K562 (cell line): ENCODE measurements at regions not wholly inside any gene's neighbourhood (a gene's known extent, or its start where the extent isn't known, plus 50 kb on each side); places are given as distances from the start of the nearest gene placed in this dataset.

Source experiments
- ATF4 ChIP-seq: fragments of 450-650 bp; formaldehyde crosslinking; IDR thresholded peaks from 2 replicates; pipeline ENCODE4 v1.4.0; 2022; ENCODE audit warnings: mild to moderate bottlenecking, moderate library complexity
- CUX1 ChIP-seq: fragments of 200-800 bp; sonication (Bioruptor generic); IDR thresholded peaks from 2 replicates; pipeline ENCODE4 v1.6.1; 2016; ENCODE audit warnings: missing genetic modification characterization, missing compliant biosample characterization
- NR4A1 ChIP-seq, 2 experiments: fragments of 250-450 bp in 1 of 2; fragments of 450-650 bp in 1 of 2; sonication (Bioruptor Pico) in 1 of 2; IDR thresholded peaks; 2 replicates each; pipeline versions ENCODE4 v1.4.0 to v1.6.1; 2016 to 2020; ENCODE audit warnings: mild to moderate bottlenecking in 2 of 2, missing compliant biosample characterization in 1 of 2, missing genetic modification characterization in 1 of 2, moderate library complexity in 1 of 2
- PBX2 ChIP-seq, 2 experiments: IDR thresholded peaks in 1 of 2; conservative IDR thresholded peaks in 1 of 2; 2 replicates each; pipeline ENCODE4 v1.6.1; 2016; ENCODE audit warnings: low read depth in 2 of 2, mild to moderate bottlenecking in 1 of 2, missing compliant biosample characterization in 1 of 2, missing genetic modification characterization in 1 of 2, moderate library complexity in 1 of 2
- TEAD1 ChIP-seq, 2 experiments: fragments of 450-650 bp in 1 of 2; sonication (generic) in 1 of 2; formaldehyde crosslinking; IDR thresholded peaks; 2 replicates each; pipeline versions ENCODE4 v1.4.0 to v1.8.0; 2020 to 2022; ENCODE audit warnings: mild to moderate bottlenecking in 2 of 2, missing genetic modification reagents in 1 of 2
- VEZF1 ChIP-seq: fragments of 200-800 bp; sonication (Bioruptor generic); IDR thresholded peaks from 2 replicates; pipeline ENCODE4 v1.6.1; 2017; ENCODE audit warnings: missing genetic modification characterization, missing compliant biosample characterization
- ZBTB17 ChIP-seq: fragments of 450-650 bp; formaldehyde crosslinking; IDR thresholded peaks from 2 replicates; pipeline ENCODE4 v1.4.0; 2020; ENCODE audit warnings: mild to moderate bottlenecking
- ZKSCAN8 ChIP-seq: fragments of 200-800 bp; sonication (Bioruptor generic); IDR thresholded peaks from 2 replicates; pipeline ENCODE4 v1.6.1; 2016; ENCODE audit warnings: missing genetic modification characterization, missing compliant biosample characterization
- ZNF395 ChIP-seq: fragments of 200-800 bp; sonication (Bioruptor generic); IDR thresholded peaks from 2 replicates; pipeline ENCODE4 v1.6.1; 2017; ENCODE audit warnings: missing genetic modification characterization, missing compliant biosample characterization
- ZNF644 ChIP-seq: fragments of 200-800 bp; sonication (Bioruptor generic); IDR thresholded peaks from 2 replicates; pipeline ENCODE4 v1.6.1; 2016; ENCODE audit warnings: low read depth, missing genetic modification characterization, missing compliant biosample characterization

GRCh38 chrX:52270453-52271116 is 85.9 kb downstream of the MAGED4 start (continued):
- no peak for TF ChIP-seq PBX2 (CRISPR knock-in tag; IDR thresholded peaks at IDR 0.05; ENCODE audit: low read depth)
- TF ChIP-seq PBX2 (tag; conservative IDR thresholded peaks at IDR 0.05; ENCODE audit: low read depth), result peak; percentile 81
- peak; percentile 88 for TF ChIP-seq ZNF395 (CRISPR knock-in tag)
- TF ChIP-seq VEZF1 (CRISPR knock-in tag), result peak; percentile 29; the same call in 1 of the 2 replicates
- TF ChIP-seq TEAD1 (CRISPR knock-in tag; IDR thresholded peaks at IDR 0.05), result peak in 1 of 2 experiments; percentile 85; a peak in 1 of 4 replicates
- no peak for TF ChIP-seq NR4A1 (CRISPR knock-in tag; IDR thresholded peaks at IDR 0.05)
- peak; percentile 86 for TF ChIP-seq NR4A1 (tag; IDR thresholded peaks at IDR 0.05)
- TF ChIP-seq ZKSCAN8 (CRISPR knock-in tag), result peak; percentile 89
- 0 out of 2 replicates have a peak, but pooled peaks have one; percentile 44 for TF ChIP-seq ATF4 (CRISPR knock-in tag)
- peak; percentile 87 for TF ChIP-seq CUX1 (CRISPR knock-in tag)
- TF ChIP-seq ZNF644, result 0 out of 2 replicates have a peak, but pooled peaks have one; percentile 48
- TF ChIP-seq ZBTB17 (CRISPR knock-in tag), result 0 out of 2 replicates have a peak, but pooled peaks have one; percentile 53
